K562 (cell line): ENCODE measurements at regions not wholly inside any gene's neighbourhood (a gene's known extent, or its start where the extent isn't known, plus 50 kb on each side); places are given as distances from the start of the nearest gene placed in this dataset.
A peak's percentile ranks its signal among the peaks of the same experiment; 100 is the strongest.

ENCODE experiments used
- ATAC-seq: fragments of 200-7000 bp; cut with Tn5 transposase; 3 replicates; pipeline ENCODE4 v1.9.1; 2020; ENCODE audit warnings: moderate library complexity
- BruUV-seq: library from RNA; stranded (reverse); fragments of 400-500 nt; replicated peaks from 2 replicates; lab custom pipeline; 2021; lab: Mats Ljungman, UMichigan
- CTCF ChIA-PET: fragments of 300-600 bp; formaldehyde crosslinking; extraction: SDS; loops from one replicate; lab custom pipeline; 2021; ENCODE audit warnings: low intra/inter-chr PET ratio; lab: Yijun Ruan, JAX
- POLR2A ChIA-PET: fragments of 300-600, 350-650 bp; sonication (Branson Sonifier 250); formaldehyde crosslinking; extraction: SDS; loops from one replicate; lab custom pipeline; 2021; ENCODE audit warnings: antibody characterized with exemption, inconsistent platforms; lab: Yijun Ruan, JAX
- DNase-seq, 4 experiments: peaks; one replicate each; pipeline versions ENCODE4 v3.0.0 to v3.0.0-alpha.2; 2011 to 2018; ENCODE audit warnings: low spot score in 3 of 4, mixed read lengths in 3 of 4; ENCODE audit errors: extremely low read depth in 1 of 4
- FAIRE-seq: peaks from 2 replicates; lab custom pipeline; 2011; peaks lifted over from hg19 to GRCh38; lab: Jason Lieb, UNC
- H2AFZ ChIP-seq: 2 replicates; pipeline ENCODE4 v1.6.0; 2011; ENCODE audit warnings: low read depth, low read length, control low read depth, inconsistent platforms
- H3K27ac ChIP-seq: fragments of 200-600 bp; 3 replicates; pipeline ENCODE4 v1.8.0; 2011; ENCODE audit warnings: low read depth, mild to moderate bottlenecking, control low read depth, inconsistent platforms, low read length, moderate library complexity, mixed read lengths; ENCODE audit errors: extremely low read depth
- H3K27me3 ChIP-seq, 2 experiments: fragments of 300-600 bp in 1 of 2; 2 replicates in 1 of 2; 3 replicates in 1 of 2; pipeline versions ENCODE4 v1.6.0 to v1.8.0; 2011; ENCODE audit warnings: inconsistent platforms in 2 of 2, low read length in 2 of 2, mild to moderate bottlenecking in 1 of 2, mixed read lengths in 1 of 2, moderate library complexity in 1 of 2; ENCODE audit not compliant: control insufficient read depth in 2 of 2, insufficient read depth in 2 of 2
- H3K36me3 ChIP-seq: fragments of 300-600 bp; 3 replicates; pipeline ENCODE4 v1.8.0; 2011; ENCODE audit warnings: mild to moderate bottlenecking, low read length, inconsistent platforms; ENCODE audit not compliant: control insufficient read depth, insufficient read depth
- H3K4me1 ChIP-seq, 2 experiments: fragments of 200-600 bp in 1 of 2; replicated peaks in 1 of 2; 2 replicates in 1 of 2; 3 replicates in 1 of 2; pipeline versions ENCODE4 v1.5.1 to v1.8.0; 2011; ENCODE audit warnings: inconsistent platforms in 2 of 2, low read length in 2 of 2, mild to moderate bottlenecking in 1 of 2, mixed read lengths in 1 of 2, moderate library complexity in 1 of 2; ENCODE audit not compliant: control insufficient read depth in 2 of 2, insufficient read depth in 2 of 2
- H3K4me2 ChIP-seq: 2 replicates; pipeline ENCODE4 v1.6.1; 2011; ENCODE audit warnings: low read length, control low read depth, inconsistent platforms, mixed read lengths; ENCODE audit not compliant: insufficient read depth
- H3K4me3 ChIP-seq: fragments of 200-600 bp; sonication (generic), shearing (Covaris generic); 2 replicates; pipeline ENCODE4 v1.5.1; 2016; ENCODE audit warnings: control low read depth, inconsistent platforms
- H3K79me2 ChIP-seq: fragments of 200-600 bp; 3 replicates; pipeline ENCODE4 v1.8.0; 2011; ENCODE audit warnings: low read length, inconsistent platforms; ENCODE audit not compliant: control insufficient read depth, insufficient read depth
- H3K9ac ChIP-seq, 2 experiments: 2 replicates each; pipeline versions ENCODE4 v1.6.0 to v1.6.1; 2011; ENCODE audit warnings: low read depth in 2 of 2, low read length in 2 of 2, control low read depth in 1 of 2, inconsistent platforms in 1 of 2, mild to moderate bottlenecking in 1 of 2, mixed read lengths in 1 of 2; ENCODE audit not compliant: insufficient read depth in 1 of 2
- H3K9me1 ChIP-seq: one replicate; pipeline ENCODE4 v1.6.0; 2011; ENCODE audit warnings: inconsistent platforms, mild to moderate bottlenecking, low read length, moderate library complexity; ENCODE audit not compliant: control insufficient read depth, insufficient read depth
- H3K9me3 ChIP-seq: replicated peaks from 2 replicates; pipeline ENCODE4 v1.5.1; 2011; ENCODE audit warnings: low read depth, low read length, inconsistent platforms; ENCODE audit not compliant: control insufficient read depth, insufficient read depth
- H4K20me1 ChIP-seq: replicated peaks from 2 replicates; pipeline ENCODE4 v1.6.1; 2011; ENCODE audit warnings: low read length, inconsistent platforms, mixed read lengths; ENCODE audit not compliant: control insufficient read depth, insufficient read depth
- BMI1 ChIP-seq: fragments of 150-350 bp; IDR thresholded peaks from 2 replicates; pipeline ENCODE4 v1.6.1; 2014; ENCODE audit warnings: low read length
- FOSL1 ChIP-seq: fragments of 200-800 bp; sonication (Bioruptor generic); conservative IDR thresholded peaks from 2 replicates; pipeline ENCODE4 v1.6.1; 2016; ENCODE audit warnings: missing genetic modification characterization, missing compliant biosample characterization
- MAX ChIP-seq: sonication (generic); formaldehyde crosslinking; IDR thresholded peaks from 2 replicates; pipeline ENCODE4 v1.9.0; 2022; ENCODE audit warnings: mild to moderate bottlenecking, missing genetic modification reagents
- POLR2AphosphoS2 ChIP-seq: IDR thresholded peaks from 2 replicates; pipeline ENCODE4 v1.6.1; 2012; ENCODE audit warnings: low read length, improper control_type of control experiment
- RBFOX2 ChIP-seq: fragments of 200-400 bp; formaldehyde crosslinking; IDR thresholded peaks from 2 replicates; pipeline ENCODE4 v1.6.1; 2017; ENCODE audit warnings: low read depth, mild to moderate bottlenecking, low read length, moderate library complexity
- RUNX1 ChIP-seq: sonication (generic); IDR thresholded peaks from 2 replicates; pipeline ENCODE4 v1.6.1; 2016; ENCODE audit warnings: antibody characterized with exemption, low read depth
- SETDB1 ChIP-seq: IDR thresholded peaks from one replicate; pipeline ENCODE4 v1.6.1; 2012; ENCODE audit warnings: low read length, control low read depth, inconsistent platforms
- SPI1 ChIP-seq: IDR thresholded peaks from 2 replicates; pipeline ENCODE4 v1.6.1; 2011; ENCODE audit warnings: low read depth, low read length, control low read depth, borderline replicate concordance
- SREBF1 ChIP-seq: fragments of 150-350 bp; IDR thresholded peaks from 2 replicates; pipeline ENCODE4 v1.6.1; 2014; ENCODE audit warnings: antibody characterized with exemption, low read depth, low read length, borderline replicate concordance
- TFAP4 ChIP-seq: sonication (generic); formaldehyde crosslinking; IDR thresholded peaks from 2 replicates; pipeline ENCODE4 v1.8.0; 2022; ENCODE audit warnings: missing genetic modification reagents, mild to moderate bottlenecking, moderate library complexity, borderline replicate concordance
- ZFX ChIP-seq: sonication (generic); formaldehyde crosslinking; IDR thresholded peaks from 2 replicates; pipeline ENCODE4 v1.8.0; 2022; ENCODE audit warnings: mild to moderate bottlenecking, missing genetic modification reagents, moderate library complexity
- ZNF324 ChIP-seq: fragments of 250-450 bp; sonication (Bioruptor Pico); IDR thresholded peaks from 2 replicates; pipeline ENCODE4 v1.4.0; 2020; ENCODE audit warnings: mild to moderate bottlenecking
- ZNF764 ChIP-seq: fragments of 250-450 bp; sonication (Bioruptor Pico); IDR thresholded peaks from 2 replicates; pipeline ENCODE4 v1.4.0; 2020; ENCODE audit warnings: low read depth, mild to moderate bottlenecking, moderate library complexity
- WGBS: fragments of 100-300 bp; shearing (Covaris generic); methylation state at CpG from one replicate; pipeline ENCODE4 v1.1.6; 2016; ENCODE audit warnings: low coverage, mixed read lengths; ENCODE audit not compliant: insufficient coverage; ENCODE audit errors: missing lambda C conversion rate; 5-methylcytosine and 5-hydroxymethylcytosine counted together
- in situ Hi-C: fragments of 300-500 bp; cut with MboI; formaldehyde crosslinking; loops from 4 replicates; pipeline ENCODE4 v1.15.0; 2018; ENCODE audit warnings: inconsistent platforms, mixed read lengths
- intact Hi-C: fragments of 100-400 bp; cut with micrococcal nuclease; formaldehyde crosslinking; loops from 2 replicates; pipeline ENCODE4 v1.14.2; 2022
- TF ChIP-seq, protein P1 (sequence below): sonication (generic); formaldehyde crosslinking; IDR thresholded peaks from 2 replicates; pipeline ENCODE4 v1.4.0; 2020; ENCODE audit warnings: mild to moderate bottlenecking, missing genetic modification reagents

DNA sequence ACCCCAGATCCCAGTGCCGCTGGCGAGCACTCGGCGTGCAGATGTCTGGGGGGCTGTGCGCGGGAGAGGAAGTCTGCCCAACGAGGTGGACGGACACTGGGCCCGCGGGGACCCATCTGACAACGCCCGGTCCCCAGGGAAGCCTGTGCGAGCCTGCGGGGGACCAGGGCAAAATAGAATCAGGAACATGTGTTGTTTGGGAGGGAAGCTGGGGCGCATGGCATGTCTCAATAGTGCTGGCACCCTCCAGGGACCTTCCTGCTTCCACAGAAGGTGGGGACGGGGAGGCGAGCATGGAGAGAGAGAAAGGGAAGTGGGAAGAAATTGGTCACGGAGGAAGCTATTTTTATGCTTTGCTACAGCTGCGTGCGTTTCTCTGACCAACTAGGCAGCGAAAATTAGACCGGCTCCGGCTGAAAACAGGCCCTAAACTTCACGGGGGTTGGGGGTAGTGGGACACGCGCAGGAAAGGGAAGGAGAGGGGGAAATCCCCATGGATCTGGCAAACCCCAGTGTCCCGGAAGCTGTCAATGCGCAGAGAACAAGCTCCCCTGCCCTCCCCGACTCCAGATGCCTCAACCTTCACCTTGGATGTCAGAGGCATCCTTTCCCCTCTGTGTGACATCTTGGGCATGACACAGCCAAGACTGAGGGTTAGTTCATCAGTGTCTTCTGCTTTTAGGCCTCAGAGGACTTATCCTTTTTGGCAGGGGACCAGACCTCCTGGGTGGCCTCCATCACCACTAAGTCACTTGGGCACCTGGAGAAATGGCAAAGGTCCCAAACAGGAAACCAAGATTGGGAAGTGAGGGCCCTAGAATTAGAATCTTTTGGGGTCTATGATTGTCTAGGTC, 169.8 kb upstream of the BCOR start:
- POLR2A ChIA-PET = interaction anchor here (0.6 to 1.1 kb wide), 4 partner anchors 99 to 292 kb away, joined by 3 to 6 read pairs (median 4); partner anchors contain the start of gene BCOR
- CTCF ChIA-PET = interaction anchor here (0.9 kb wide), 1 partner anchor 98 kb away, joined by 3 read pairs; no protein-coding TSS in a partner anchor
- intact Hi-C loops (loop anchor here (2.0 to 10.0 kb wide), 3 partner anchors 95 to 453 kb away; no protein-coding TSS in a partner anchor), in situ Hi-C loops (loop anchor here (5.0 to 10.0 kb wide), 2 partner anchors 95 to 163 kb away; no protein-coding TSS in a partner anchor)
- Histone ChIP-seq H3K9me3 (no peaks in the 10 kb centered on the region), H3K36me3 (no peaks in the 10 kb centered on the region), H3K4me2 (peak overlapping the region; percentile 85), H3K4me1 (peaks cover 17 to 35% of the 10 kb centered on the region in 2 experiments; a peak in 4 of 5 replicates), H3K9me1 (no peaks in the 10 kb centered on the region), H3K27ac (no peak overlapping the region; the same call in 2 of the 3 replicates), H3K4me3 (peak overlapping the region; percentile 34), H3K79me2 (no peaks in the 10 kb centered on the region), H2AFZ (peak overlapping the region; percentile 92), H4K20me1 (no peaks in the 10 kb centered on the region), H3K9ac (peak overlapping the region; percentile 62 to 89; a peak in 3 of 4 replicates), H3K27me3 (no peaks in the 10 kb centered on the region)
- WGBS = 25% methylated on average over 18 of the region's 29 CpGs
- ATAC-seq (peak; percentile 47), FAIRE-seq (peak; percentile 65), DNase-seq (no peak)
- no TSS peak for BruUV-seq
- TF ChIP-seq ZNF324 = no peak
- TF ChIP-seq ZNF764 (CRISPR knock-in tag) = no peak
- no peak for TF ChIP-seq MAX (CRISPR knock-in tag)
- TF ChIP-seq FOSL1 (tag) = 0 out of 2 replicates have a peak, but pooled peaks have one; percentile 15
- peak; percentile 4; the same call in 1 of the 2 replicates for TF ChIP-seq ZFX (CRISPR knock-in tag)
- TF ChIP-seq POLR2AphosphoS2 = no peak
- no peak for TF ChIP-seq SETDB1
- peak; percentile 81; the same call in 1 of the 2 replicates for TF ChIP-seq TFAP4 (CRISPR knock-in tag)
- peak; percentile 61 for TF ChIP-seq RBFOX2
- TF ChIP-seq SPI1 = peak; percentile 58; the same call in 1 of the 2 replicates
- no peak for TF ChIP-seq RUNX1
- no peak for TF ChIP-seq BMI1
- no peak for TF ChIP-seq SREBF1
- TF ChIP-seq, protein P1, sequence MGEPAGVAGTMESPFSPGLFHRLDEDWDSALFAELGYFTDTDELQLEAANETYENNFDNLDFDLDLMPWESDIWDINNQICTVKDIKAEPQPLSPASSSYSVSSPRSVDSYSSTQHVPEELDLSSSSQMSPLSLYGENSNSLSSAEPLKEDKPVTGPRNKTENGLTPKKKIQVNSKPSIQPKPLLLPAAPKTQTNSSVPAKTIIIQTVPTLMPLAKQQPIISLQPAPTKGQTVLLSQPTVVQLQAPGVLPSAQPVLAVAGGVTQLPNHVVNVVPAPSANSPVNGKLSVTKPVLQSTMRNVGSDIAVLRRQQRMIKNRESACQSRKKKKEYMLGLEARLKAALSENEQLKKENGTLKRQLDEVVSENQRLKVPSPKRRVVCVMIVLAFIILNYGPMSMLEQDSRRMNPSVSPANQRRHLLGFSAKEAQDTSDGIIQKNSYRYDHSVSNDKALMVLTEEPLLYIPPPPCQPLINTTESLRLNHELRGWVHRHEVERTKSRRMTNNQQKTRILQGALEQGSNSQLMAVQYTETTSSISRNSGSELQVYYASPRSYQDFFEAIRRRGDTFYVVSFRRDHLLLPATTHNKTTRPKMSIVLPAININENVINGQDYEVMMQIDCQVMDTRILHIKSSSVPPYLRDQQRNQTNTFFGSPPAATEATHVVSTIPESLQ (CRISPR knock-in tag) = no peak
